ENCODE measurements at regions not wholly inside any gene's neighbourhood (a gene's known extent, or its start where the extent isn't known, plus 50 kb on each side); places are given as distances from the start of the nearest gene placed in this dataset.
"Not testable (repeated sequence)": the region's sequence is repeated elsewhere in the genome, so short reads cannot be mapped to it uniquely, and the experiment has no call there.

DNA sequence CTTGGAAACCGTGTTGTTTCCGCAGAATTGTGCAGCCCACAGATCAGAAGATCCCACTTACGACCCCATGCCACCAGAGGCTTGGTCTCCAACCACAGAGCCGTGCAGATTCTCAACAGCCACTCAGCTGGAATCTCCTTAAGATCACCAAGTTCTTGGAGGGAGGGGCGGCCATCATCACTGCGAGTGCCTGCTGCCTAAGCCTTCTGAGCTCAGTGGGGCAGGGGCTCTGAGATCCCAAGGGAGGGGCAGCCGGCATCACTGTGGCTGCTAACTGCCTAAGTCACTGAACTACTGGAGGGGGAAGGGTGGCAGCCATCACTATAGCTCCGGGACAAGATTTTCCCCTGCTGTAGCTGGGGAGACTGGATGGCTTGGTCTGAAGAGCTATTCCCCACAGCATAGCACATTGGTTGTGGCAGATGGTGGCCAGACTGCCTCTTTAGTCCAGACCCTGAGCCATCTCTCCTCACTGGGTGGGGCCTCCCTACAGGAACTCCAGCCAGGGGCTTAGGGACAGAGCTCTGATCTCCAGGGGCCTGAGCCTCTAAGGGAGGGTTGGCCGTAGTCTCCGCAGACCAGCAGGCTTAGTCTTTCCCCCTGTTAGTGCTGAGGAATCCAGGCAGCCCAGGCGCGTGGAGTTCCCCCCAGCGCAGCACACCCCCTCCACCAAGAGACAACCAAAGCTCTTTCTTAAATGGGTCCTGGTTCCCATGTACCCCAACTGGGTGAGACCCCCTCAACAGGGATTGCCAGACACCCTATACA is 1483.9 kb downstream of the ADGRL3 start:
- no peak for DNase-seq (ENCODE audit: low read depth)

DNA sequence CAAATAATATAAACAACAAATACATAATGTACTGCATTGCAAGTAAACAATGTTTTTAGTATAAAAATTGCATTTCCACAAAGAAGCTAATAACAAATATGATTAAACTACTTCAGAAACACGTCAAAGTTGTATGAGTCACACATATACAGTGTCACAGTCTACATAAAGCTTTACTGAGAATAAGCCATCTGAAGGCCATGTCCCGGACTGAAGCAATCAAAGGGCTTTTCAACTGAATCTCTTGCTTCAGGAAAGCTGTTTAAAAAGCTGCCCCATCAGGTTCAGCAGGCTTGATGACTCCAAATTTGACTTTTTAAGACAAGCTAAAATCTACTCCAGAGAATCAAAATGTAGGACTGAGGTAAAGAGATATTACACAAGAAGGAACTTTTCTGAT is 1476.8 kb downstream of the ADGRL3 start:
- DNase-seq (ENCODE audit: low read depth), result peak; percentile 6

DNA sequence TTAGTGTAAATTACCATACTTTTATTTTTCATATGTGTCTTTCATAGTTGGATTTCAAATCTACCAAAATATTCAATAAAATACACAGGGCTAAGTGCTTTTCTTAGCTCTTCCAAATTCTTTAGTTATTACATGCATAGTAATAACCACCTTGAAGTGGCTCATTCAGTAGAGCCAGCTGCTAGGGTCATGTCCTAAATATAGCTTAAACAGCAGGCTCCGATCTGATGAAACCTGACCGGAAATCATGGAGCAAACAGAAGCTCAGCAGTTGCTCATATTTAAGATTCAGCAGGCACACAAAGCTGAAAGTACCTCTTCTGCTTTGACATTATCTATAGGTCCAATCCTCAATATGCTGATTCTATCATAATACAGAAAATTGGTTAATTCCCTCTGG is 1470.4 kb downstream of the ADGRL3 start:
- DNase-seq (ENCODE audit: low read depth), result peak; percentile 31

DNA sequence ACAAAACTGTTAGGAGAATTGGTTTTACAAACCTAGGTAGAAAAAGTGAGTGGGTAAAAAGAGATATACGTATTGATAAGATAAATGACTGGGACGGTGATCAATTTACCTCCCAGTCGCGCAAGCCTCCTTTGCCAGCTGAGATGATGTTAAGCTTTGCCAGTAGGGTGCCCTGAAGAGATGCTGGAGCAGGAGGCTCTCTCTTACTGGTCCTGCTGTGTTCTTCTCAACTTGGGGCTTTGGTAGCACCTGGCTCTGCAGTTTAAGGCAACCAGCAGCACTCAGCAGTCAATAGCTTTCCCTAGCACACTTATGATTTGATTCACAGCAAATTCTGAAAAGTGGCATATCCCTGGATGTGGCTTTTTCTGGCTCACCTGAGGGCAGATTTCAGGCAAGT is 1461.7 kb downstream of the ADGRL3 start:
- no peak for DNase-seq (ENCODE audit: low read depth)

DNA sequence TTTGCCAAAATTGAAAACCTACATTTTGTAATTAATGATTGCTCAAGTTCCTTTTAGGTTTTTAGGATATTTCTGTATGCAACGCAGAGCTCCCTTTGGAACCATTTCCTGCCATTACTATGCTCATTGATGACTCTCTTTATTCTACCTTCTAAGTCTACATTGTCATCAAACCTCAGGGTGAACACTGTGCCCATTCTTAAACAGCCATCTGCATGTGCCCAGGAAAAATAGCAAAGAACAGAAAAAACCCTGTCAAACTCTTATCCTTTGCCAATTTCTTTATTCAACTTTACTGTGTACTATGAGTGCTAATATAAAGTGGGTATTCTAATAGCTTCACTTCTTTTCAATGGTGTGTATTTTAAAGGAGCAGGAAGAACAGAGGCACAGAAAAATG is 1455.9 kb downstream of the ADGRL3 start:
- no peak for DNase-seq (ENCODE audit: low read depth)

DNA sequence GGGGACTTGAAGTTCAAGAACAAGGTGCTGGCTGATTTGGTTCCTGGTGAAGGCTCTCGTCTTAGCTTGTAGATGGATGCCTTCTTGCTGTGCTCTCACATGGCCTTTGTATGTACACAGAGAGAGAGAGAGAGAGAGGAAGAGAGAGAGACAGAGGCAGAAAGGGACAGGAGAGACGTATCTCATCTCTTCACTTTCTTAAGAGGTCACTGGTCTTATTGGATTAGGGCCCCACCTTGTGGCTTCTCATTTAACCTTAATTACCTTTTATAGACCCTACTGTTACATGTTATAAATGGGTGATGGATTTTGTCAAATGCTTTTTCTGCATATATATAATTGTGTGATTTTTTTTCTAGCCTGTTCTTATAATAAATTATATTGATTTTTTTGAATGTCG is 1444.2 kb downstream of the ADGRL3 start:
- peak; percentile 54 for DNase-seq (ENCODE audit: low read depth)

DNA sequence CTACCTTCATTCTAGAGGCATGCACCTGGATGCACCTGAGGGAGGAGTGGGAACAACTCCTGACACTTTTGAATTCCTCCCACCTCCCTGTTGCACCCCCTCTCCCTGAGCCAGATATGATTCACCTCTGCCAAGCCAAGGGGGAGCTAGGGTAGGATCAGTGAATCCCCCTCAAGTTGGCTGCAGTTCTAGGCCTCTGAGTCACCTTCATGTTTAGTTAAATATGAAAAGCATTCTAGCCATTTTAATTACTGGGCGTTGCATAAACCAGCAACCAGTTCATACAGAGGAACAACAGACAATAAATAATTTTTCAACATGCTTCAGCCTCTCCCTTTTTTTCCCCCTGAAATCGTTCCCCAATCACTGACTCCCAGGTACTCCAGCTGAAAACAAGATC is 1440.2 kb downstream of the ADGRL3 start:
- DNase-seq (ENCODE audit: low read depth), result peak; percentile 44

DNA sequence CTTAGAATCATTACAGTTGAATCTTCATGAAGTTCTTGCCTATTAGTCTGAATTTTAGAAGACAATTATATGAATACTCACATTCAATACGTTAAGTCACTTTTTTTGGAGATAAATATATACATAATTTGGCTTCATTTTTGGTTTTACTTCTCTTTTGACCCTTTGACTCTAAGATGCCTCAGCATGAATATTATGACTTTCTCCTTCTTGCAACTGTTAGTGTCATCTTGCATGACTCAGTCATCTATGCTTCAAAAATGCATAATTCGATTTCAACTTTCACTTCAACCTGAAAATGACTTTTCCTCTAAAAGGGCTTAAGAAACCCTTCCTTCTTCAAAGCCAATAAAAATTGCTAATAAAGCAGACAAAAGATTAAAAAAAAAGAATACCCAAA is 1427.5 kb downstream of the ADGRL3 start:
- peak; percentile 43 for DNase-seq (ENCODE audit: low read depth)

DNA sequence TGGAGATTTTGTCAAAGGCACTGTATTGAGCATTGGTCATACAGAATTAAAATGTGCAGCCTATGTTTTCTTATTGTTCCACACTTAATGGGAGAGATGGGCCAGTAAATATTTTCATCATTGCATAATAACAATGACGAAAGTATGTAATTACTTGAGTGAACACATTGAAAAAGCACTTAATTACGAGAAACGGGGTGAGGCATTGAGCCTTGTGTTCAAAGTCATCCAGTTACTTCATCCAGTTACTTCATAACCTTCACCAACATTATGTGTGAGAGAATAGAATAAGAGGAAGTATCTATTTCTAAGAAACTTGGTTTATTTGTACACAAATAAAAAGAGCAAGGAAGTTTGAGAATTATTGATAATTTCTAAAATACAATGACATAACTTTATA is 1427.0 kb downstream of the ADGRL3 start:
- no peak for DNase-seq (ENCODE audit: low read depth)

DNA sequence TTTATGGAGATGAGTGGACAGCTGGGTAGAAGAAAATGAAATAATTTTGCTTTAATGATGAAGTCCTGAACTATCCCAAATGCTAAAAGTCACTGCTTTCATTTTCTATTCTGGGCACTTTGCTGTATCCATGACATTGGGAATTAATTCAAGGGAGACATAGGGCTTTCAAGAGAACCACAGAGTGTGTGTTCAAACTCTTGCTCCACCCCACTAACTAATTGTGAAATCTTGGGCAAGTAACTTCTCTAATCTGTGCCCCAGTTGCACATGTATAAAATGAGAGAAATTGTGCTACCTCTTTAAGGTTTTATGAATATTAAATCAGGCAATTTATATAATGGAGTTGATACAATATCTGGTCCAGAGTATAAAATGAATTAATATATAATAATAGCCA is 1422.0 kb downstream of the ADGRL3 start:
- DNase-seq (ENCODE audit: low read depth), result no peak

DNA sequence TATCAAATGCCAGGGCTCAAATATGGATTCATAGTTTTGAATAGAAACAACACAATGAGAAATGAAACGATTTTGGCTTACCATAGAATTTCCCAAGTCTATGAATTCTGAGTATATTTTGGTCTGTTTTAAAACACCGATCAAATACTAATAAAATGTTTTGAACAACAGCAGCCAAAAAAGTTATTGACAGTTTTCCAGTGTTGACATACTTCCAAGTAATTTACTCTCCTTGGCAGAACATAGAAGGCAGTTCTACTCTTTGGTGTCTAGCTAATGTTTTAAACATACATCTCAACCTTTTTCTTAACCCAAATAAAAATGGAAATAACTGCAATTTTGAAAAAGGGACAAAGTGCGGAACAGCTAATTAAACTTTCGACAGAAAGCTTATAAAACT is 1419.8 kb downstream of the ADGRL3 start:
- DNase-seq (ENCODE audit: low read depth), result no peak

DNA sequence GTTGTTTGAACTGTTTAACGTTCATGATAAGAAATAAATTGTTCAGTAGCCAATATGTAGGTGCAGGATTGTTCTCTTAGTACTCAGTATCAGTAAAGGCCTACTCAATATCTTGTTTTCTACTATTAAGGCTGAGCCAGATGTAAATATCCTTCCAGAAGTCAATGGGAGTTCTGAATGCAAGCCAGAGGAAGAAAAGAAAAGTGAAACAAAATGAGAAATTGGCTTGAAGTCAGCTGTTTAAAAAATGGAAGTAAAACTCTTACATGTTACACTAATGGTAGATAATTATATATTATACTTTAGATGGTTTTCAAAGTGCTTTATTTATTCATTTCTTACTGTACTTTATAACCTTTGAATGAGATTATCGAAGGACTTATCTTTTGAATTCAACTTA is 1417.9 kb downstream of the ADGRL3 start:
- DNase-seq (ENCODE audit: low read depth), result no peak

DNA sequence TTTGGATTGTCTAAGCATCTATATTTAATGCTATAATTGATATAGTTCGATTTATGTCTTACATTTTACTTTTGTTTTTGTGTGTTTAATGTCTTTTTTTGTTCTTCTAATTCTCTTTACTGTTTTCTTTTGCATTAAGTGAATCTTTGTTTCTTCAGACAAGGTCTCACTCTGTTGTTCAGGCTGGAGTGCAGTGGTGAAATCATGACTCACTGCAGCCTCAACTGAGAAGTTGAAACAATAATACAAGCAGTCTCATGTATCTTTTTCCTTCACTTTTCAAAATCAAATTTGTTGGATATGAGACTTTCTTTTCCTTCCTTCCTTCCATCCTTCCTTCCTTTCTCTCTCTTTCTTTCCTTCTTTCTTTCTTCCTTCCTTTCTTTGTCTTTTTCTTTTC is 1401.6 kb downstream of the ADGRL3 start:
- peak; percentile 18 for DNase-seq (ENCODE audit: low read depth)

DNA sequence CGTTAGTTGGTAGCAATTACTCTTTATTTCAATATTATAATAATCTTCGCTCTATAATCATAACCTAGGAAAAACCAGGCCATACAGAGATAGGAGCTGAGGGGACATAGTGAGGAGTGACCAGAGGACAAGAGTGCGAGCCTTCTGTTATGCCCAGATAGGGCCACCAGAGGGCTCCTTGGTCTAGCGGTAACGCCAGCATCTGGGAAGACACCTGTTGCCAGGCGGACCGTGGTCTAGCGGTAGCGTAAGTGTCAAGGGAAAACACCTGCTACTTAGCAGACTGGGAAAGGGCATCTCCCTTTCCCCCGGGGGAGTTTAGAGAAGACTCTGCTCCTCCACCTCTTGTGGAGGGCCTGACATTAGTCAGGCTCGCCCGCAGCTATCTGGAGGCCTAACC is 1395.1 kb downstream of the ADGRL3 start:
- DNase-seq (ENCODE audit: low read depth), result not testable (repeated sequence)

DNA sequence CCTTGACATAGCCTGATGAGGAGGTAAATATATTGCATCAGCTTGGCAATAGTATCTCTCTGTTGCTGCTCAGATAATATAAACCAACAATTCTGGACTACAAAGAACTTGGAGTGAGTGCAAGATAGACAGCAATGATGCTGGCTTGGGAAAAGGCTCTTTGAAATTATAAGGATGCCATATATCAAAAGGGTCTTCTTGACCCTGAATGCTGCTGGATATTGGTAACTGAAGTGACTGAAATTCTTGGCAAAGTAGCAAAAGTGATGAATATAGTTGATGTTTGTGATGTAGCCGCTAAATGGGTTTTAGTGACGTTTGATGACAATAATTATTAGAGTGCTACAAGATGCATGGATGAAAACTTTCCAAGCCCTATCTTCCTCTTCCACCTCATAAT is 1391.6 kb downstream of the ADGRL3 start:
- no peak for DNase-seq (ENCODE audit: low read depth)

DNA sequence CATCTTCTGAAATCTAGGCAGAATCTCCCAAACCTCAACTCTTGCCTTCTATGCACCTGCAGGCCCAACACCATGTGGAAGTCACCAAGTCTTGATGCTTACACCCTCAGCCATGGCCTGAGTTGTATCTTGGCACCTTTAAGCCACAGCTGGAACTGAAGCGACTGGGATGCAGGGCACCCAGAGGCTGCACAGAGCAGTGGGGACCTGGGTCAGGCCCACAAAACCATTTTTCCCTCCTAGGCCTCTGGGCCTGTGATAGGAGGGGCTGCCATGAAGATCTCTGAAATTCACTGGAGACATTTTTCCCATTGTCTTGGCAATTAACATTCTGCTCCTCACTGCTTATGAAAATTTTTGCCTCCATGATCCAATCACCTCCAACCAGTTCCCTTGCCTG is 1388.5 kb downstream of the ADGRL3 start:
- no peak for DNase-seq (ENCODE audit: low read depth)

DNA sequence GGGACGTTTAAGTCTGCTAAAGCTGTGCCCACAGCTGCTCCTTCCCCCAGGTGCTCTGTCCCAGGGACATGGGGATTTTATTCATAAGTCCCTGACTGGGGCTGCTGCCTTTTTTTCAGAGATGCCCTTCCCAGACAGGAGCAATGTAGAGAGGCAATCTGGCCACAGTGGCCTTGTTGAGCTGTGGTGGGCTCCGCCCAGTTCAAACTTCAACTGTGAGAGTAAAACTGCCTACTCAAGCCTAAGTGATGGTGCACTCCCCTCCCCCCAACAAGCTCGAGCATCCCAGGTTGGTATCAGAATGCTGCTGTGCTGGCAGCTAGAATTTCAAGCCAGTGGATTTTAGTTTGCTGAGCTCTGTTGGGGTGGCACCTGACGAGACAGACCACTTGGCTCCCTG is 1371.4 kb downstream of the ADGRL3 start:
- no peak for DNase-seq (ENCODE audit: low read depth)

DNA sequence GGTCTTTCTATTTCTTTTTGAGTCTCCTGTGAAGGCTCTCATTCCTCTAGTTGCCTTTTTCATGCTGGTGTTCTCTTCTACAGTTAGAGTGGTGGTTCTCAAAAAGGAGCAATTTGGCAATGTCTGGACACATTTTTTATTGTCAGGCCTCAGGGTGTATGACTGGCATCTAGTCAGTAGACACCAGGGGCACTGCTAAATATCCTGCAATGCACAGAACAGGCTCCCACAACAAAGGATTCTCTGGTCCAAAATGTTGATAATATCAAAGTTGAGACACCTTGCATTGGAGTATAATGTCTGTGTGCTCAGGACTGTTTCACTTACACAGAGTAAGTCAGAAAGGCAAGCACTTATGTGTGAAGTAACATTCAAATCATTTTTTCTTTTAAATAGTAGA is 1360.7 kb downstream of the ADGRL3 start:
- no peak for DNase-seq (ENCODE audit: low read depth)

DNA sequence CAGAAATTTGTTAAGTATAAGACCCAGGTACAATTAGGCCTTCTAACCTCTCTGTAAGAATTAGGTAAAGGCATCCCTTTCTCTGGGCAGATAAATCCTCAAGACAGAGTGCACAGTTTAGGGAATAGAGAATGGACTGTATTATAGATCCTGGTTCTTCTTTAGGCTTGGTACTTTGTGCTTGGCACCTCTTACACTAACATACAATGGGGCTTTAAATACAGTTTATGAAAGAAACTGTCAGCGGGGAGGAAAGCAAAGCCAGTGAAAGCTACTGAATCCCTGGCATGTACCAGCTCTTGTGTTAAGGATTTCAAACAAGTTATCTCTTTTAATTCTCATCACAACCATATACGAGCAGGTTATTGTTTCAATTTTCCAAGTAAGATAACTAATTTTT is 1350.0 kb downstream of the ADGRL3 start:
- no peak for DNase-seq (ENCODE audit: low read depth)

DNA sequence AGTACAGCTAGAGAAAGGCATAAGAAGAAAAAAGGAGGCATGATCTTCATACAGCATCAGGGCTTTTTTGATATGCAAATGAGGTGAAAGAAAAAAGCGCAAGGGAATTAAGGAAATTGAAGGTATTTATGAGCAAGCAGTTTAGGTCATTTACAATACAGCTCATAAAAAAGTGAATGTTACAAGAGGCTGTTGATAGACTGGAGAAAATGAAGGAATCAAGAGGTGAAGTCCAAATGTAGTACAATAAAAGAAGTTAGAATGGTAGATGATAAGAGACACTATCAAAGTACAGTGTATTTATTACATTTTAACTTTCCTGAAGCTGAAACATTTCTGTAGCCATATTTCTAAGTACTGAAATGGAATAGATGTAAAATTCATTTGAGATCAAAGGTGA is 1349.5 kb downstream of the ADGRL3 start:
- DNase-seq (ENCODE audit: low read depth), result no peak

DNA sequence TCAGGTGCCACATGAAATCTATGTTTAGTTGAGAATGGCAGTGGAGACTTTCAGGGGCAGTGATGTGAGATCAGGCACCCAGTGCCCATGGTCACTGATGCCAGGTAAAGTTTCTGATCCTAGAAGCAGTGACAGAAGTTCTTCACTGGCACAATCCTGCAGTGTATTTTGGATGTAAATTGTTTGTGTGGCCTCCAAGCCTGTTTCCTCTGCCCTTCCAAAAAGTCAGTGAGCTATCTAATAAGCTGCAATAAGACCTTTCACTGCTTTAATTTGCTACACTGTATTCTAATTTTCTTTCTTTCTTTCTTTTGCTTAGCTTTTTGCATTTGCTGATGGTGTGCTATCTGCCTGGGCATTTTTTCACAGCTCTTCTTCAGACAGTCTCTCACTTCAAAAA is 1348.6 kb downstream of the ADGRL3 start:
- DNase-seq (ENCODE audit: low read depth), result no peak

DNA sequence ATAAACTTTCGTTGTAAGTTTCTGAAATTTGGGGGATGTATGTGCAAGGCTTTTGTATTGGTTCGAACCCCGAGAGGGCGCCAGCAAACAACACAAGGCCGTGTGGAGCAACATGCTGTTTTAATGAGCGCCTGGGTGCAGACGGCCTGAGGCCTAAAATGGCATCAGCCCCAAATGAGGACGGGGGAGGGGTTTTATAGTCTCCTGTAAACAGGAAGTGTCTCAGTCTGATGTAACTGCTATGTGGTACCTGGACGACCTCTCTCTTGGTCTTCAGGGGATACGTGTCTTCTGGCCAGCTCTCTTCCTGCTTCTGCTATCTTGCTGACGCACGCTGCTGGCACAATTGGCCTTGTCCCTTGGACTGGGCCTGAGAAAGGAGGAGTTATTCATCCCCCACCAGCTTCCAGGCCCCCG is 1348.0 kb downstream of the ADGRL3 start:
- peak; percentile 64 for DNase-seq (ENCODE audit: low read depth)

DNA sequence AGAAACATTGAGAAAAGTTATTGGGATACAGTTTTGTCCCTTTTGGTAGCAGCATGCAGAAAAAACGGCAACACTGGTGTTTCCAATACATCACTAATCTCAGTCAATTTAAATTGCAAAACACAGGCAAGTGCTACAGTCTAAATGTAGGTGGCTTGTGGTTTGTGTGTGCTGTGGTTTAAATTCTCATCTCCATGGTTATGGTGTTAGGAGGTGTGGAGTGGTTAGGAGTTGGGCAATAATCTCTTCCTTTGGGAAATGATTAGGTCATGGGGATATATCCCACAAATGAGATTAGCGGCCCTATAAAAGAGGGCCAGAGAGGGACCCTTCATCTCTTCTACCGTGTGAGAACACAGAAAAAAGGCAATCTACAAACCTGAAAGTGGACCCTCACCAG is 1344.3 kb downstream of the ADGRL3 start:
- DNase-seq (ENCODE audit: low read depth), result peak; percentile 6

DNA sequence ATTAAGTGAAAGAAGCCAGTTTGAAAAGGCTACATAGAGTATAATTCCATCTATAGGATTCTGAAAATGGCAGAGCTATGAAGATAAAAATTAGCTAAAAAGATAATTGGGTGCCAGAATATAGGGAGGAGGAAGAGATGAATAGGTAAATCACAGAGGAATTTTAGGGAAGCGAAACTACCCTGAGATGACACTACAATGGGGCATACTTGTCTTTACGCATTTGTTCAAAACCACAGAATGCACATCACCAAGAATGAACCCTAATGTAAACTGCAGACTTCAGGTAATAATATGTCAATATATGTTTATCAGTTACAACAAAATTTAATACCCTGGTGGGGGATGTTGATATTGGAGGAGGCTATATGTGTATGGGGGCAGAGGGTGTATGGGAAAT is 1342.9 kb downstream of the ADGRL3 start:
- no peak for DNase-seq (ENCODE audit: low read depth)

DNA sequence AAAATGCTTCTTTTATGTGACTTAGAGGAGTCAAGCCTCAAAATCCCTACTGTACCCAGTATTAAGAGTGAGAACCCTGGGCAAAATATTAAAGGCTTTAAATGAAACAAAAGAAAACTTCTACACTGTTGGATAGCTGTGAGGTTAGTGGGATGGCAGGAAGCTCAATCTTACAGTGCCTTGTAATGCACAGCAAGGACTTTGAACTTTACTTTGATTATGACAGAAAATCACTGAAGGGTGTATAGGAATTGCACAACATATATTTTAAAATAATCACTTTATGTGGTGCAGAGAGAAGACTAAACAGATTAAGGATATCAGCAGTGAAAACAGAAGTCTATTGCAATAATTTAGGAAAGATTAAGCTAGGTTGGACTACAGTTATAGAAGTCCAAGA is 1333.4 kb downstream of the ADGRL3 start:
- DNase-seq (ENCODE audit: low read depth), result no peak

Measured in ELR (cell line).